CD4-positive, alpha-beta T cell (primary cell): ENCODE measurements at regions not wholly inside any gene's neighbourhood (a gene's known extent, or its start where the extent isn't known, plus 50 kb on each side); places are given as distances from the start of the nearest gene placed in this dataset.

ENCODE experiments used
- ATAC-seq: fragments of 200-7000 bp; cut with Tn5 transposase; one replicate; pipeline ENCODE4 v1.10.0; 2022; ENCODE audit warnings: mild to moderate bottlenecking; ENCODE audit not compliant: poor library complexity
- CTCF ChIA-PET: fragments of 350-600 bp; sonication (Branson Sonifier 250); formaldehyde crosslinking; loops from one replicate; lab custom pipeline; 2021; ENCODE audit warnings: antibody characterized with exemption, inconsistent platforms; lab: Charles Lee
- POLR2A ChIA-PET: fragments of 350-600 bp; sonication (Branson Sonifier 250); formaldehyde crosslinking; loops from one replicate; lab custom pipeline; 2021; ENCODE audit warnings: antibody characterized with exemption, inconsistent platforms; lab: Charles Lee
- DNase-seq, 14 experiments: peaks; one replicate each; pipeline ENCODE4 v3.0.0-alpha.2; 2013 to 2020; ENCODE audit warnings: mixed read lengths in 2 of 14
- H3K27ac ChIP-seq, 2 donors: one replicate each; pipeline versions ENCODE4 v1.5.1 to v1.7.0; 2013; ENCODE audit warnings: low read length in 2 of 2, low read depth in 1 of 2, mild to moderate bottlenecking in 1 of 2
- H3K27me3 ChIP-seq, 2 experiments: 1 replicate in 1 of 2; 2 replicates in 1 of 2; pipeline versions ENCODE4 v1.6.1 to v1.7.0; 2013; ENCODE audit warnings: low read length in 2 of 2, control low read depth in 1 of 2, mild to moderate bottlenecking in 1 of 2, moderate library complexity in 1 of 2; ENCODE audit not compliant: insufficient read depth in 2 of 2, control insufficient read depth in 1 of 2
- H3K36me3 ChIP-seq: one replicate; pipeline ENCODE4 v1.6.1; 2013; ENCODE audit warnings: low read length, control low read depth; ENCODE audit not compliant: insufficient read depth
- H3K4me1 ChIP-seq: one replicate; pipeline ENCODE4 v1.6.1; 2013; ENCODE audit warnings: low read length, control low read depth; ENCODE audit not compliant: insufficient read depth
- H3K4me3 ChIP-seq: one replicate; pipeline ENCODE4 v1.5.1; 2013; ENCODE audit warnings: mild to moderate bottlenecking, low read length, moderate library complexity
- H3K9me3 ChIP-seq, 2 experiments: 1 replicate in 1 of 2; 2 replicates in 1 of 2; pipeline versions ENCODE4 v1.6.1 to v1.7.0; 2013; ENCODE audit warnings: low read length in 2 of 2, mild to moderate bottlenecking in 2 of 2, control low read depth in 1 of 2, moderate library complexity in 1 of 2; ENCODE audit not compliant: control insufficient read depth in 1 of 2, insufficient read depth in 1 of 2
- H3K27ac Mint-ChIP-seq: one replicate; pipeline ENCODE4 v1.8.0; 2020; ENCODE audit warnings: mixed read lengths
- H3K27me3 Mint-ChIP-seq: one replicate; pipeline ENCODE4 v1.8.0; 2021; ENCODE audit warnings: mixed read lengths
- H3K36me3 Mint-ChIP-seq: one replicate; pipeline ENCODE4 v1.8.0; 2021; ENCODE audit warnings: low read depth, mixed read lengths
- H3K4me1 Mint-ChIP-seq: one replicate; pipeline ENCODE4 v1.8.0; 2021; ENCODE audit warnings: low read depth, mixed read lengths
- H3K4me3 Mint-ChIP-seq: one replicate; pipeline ENCODE4 v1.8.0; 2020; ENCODE audit warnings: mild to moderate bottlenecking, mixed read lengths
- H3K9me3 Mint-ChIP-seq: one replicate; pipeline ENCODE4 v1.8.0; 2020; ENCODE audit warnings: mixed read lengths
- CTCF ChIP-seq: fragments of 200-600 bp; IDR thresholded peaks from one replicate; pipeline ENCODE4 v1.8.0; 2022; ENCODE audit warnings: antibody characterized with exemption, mild to moderate bottlenecking
- intact Hi-C, 2 experiments: fragments of 100-400 bp; cut with DNase I in 1 of 2; cut with micrococcal nuclease in 1 of 2; formaldehyde crosslinking; loops; one replicate each; pipeline versions ENCODE4 v1.15.1 to v1.9.0; 2023 to 2025; cut with DNase I, micrococcal nuclease

- TF ChIP-seq CTCF, result no peak
- intact Hi-C loops, result no loop called here
- no peaks in the 10 kb centered on the region for H3K27me3 Mint-ChIP-seq
- H3K4me1 Mint-ChIP-seq, result peaks cover 40% of the 10 kb centered on the region
- no peak for DNase-seq
- Histone ChIP-seq H3K27ac (no peak overlapping the region), H3K4me1 (peaks cover 37% of the 10 kb centered on the region), H3K27me3 (no peaks in the 10 kb centered on the region), H3K9me3 (no peaks in the 10 kb centered on the region), H3K36me3 (no peaks in the 10 kb centered on the region), H3K4me3 (no peak overlapping the region)
- no peak overlapping the region for H3K27ac Mint-ChIP-seq
- H3K9me3 Mint-ChIP-seq, result peaks cover 4% of the 10 kb centered on the region
- ATAC-seq, result no peak
- ChIA-PET CTCF (no interaction called here), POLR2A (interaction anchor here (4.6 kb wide), 1 partner anchor 12 kb away, joined by 24 read pairs; no protein-coding TSS in a partner anchor)
- H3K36me3 Mint-ChIP-seq, result peaks cover 7% of the 10 kb centered on the region
- H3K4me3 Mint-ChIP-seq, result no peak overlapping the region
Observed at GRCh38 chr15:85314633-85315032, 65.8 kb upstream of the AKAP13 start.

GRCh38 chr15:85316244-85316934 is 64.0 kb upstream of the AKAP13 start:
- H3K4me1 ChIP-seq, result peaks cover 37% of the 10 kb centered on the region
- peak in 5 of 14 experiments; percentile 25 to 52 (median 45) for DNase-seq
- ChIA-PET CTCF (interaction anchor here (1.4 to 3.5 kb wide), 3 partner anchors 15 to 97 kb away, joined by 4 to 23 read pairs (median 9); no protein-coding TSS in a partner anchor), POLR2A (interaction anchor here (0.6 to 4.6 kb wide), 8 partner anchors 10 to 266 kb away, joined by 3 to 24 read pairs (median 4); no protein-coding TSS in a partner anchor)
- H3K4me3 ChIP-seq, result peak overlapping the region; percentile 9
- no peaks in the 10 kb centered on the region for H3K36me3 ChIP-seq
- peak; percentile 66 for ATAC-seq
- TF ChIP-seq CTCF, result no peak
- peak overlapping the region in 1 of 2 donors; percentile 66 for H3K27ac ChIP-seq
- H3K27me3 ChIP-seq, result no peaks in the 10 kb centered on the region
- peaks cover 0 to under 1% of the 10 kb centered on the region in 2 experiments for H3K9me3 ChIP-seq
- intact Hi-C loops, result no loop called here
- Mint-ChIP-seq H3K9me3 (peaks cover 3% of the 10 kb centered on the region), H3K27me3 (no peaks in the 10 kb centered on the region), H3K27ac (peak overlapping the region; percentile 74), H3K4me1 (peaks cover 40% of the 10 kb centered on the region), H3K36me3 (peaks cover 3% of the 10 kb centered on the region), H3K4me3 (peak overlapping the region; percentile 4)

- no peak overlapping the region for H3K4me3 ChIP-seq
- intact Hi-C loops, result no loop called here
- TF ChIP-seq CTCF, result no peak
- peaks cover 29% of the 10 kb centered on the region for H3K4me1 ChIP-seq
- DNase-seq, result peak in 4 of 14 experiments; percentile 27 to 37 (median 32)
- H3K27me3 Mint-ChIP-seq, result no peaks in the 10 kb centered on the region
- peak overlapping the region; percentile 62 for H3K27ac Mint-ChIP-seq
- no peak overlapping the region for H3K27ac ChIP-seq
- ChIA-PET CTCF (interaction anchor here (0.9 to 3.5 kb wide), 6 partner anchors 10 to 96 kb away, joined by 3 to 23 read pairs (median 4); no protein-coding TSS in a partner anchor), POLR2A (interaction anchor here (0.7 to 4.6 kb wide), 4 partner anchors 8 to 95 kb away, joined by 3 to 24 read pairs (median 8); no protein-coding TSS in a partner anchor)
- H3K4me3 Mint-ChIP-seq, result no peak overlapping the region
- no peaks in the 10 kb centered on the region for H3K9me3 Mint-ChIP-seq
- peak; percentile 73 for ATAC-seq
- peaks cover 4% of the 10 kb centered on the region in 2 experiments for H3K9me3 ChIP-seq
- peaks cover 45% of the 10 kb centered on the region for H3K4me1 Mint-ChIP-seq
- no peaks in the 10 kb centered on the region for H3K27me3 ChIP-seq
- H3K36me3 ChIP-seq, result no peaks in the 10 kb centered on the region
- peaks cover 13% of the 10 kb centered on the region for H3K36me3 Mint-ChIP-seq
Observed at GRCh38 chr15:85318048-85318731, 62.2 kb upstream of the AKAP13 start.
